H1 (cell line): ENCODE measurements at regions not wholly inside any gene's neighbourhood (a gene's known extent, or its start where the extent isn't known, plus 50 kb on each side); places are given as distances from the start of the nearest gene placed in this dataset.

Source experiments
- EP300 ChIP-seq, 2 experiments: IDR thresholded peaks; 1 replicate in 1 of 2; 2 replicates in 1 of 2; pipeline ENCODE4 v1.6.1; 2011 to 2012; ENCODE audit warnings: low read depth in 2 of 2, low read length in 2 of 2, mild to moderate bottlenecking in 2 of 2, borderline replicate concordance in 1 of 2, inconsistent platforms in 1 of 2, moderate library complexity in 1 of 2
- EZH2 ChIP-seq: fragments of 200-600 bp; sonication (generic); IDR thresholded peaks from 2 replicates; pipeline ENCODE4 v1.7.1; 2012; ENCODE audit warnings: low read depth, mild to moderate bottlenecking, moderate library complexity, low read length, inconsistent platforms; ENCODE audit not compliant: severe bottlenecking
- GTF2F1 ChIP-seq: IDR thresholded peaks from 2 replicates; pipeline ENCODE4 v1.6.1; 2012; ENCODE audit warnings: low read depth, low read length, improper control_type of control experiment, borderline replicate concordance
- NRF1 ChIP-seq: IDR thresholded peaks from 2 replicates; pipeline ENCODE4 v1.6.1; 2011; ENCODE audit warnings: mild to moderate bottlenecking, low read depth, low read length, improper control_type of control experiment
- USF2 ChIP-seq: IDR thresholded peaks from 2 replicates; pipeline ENCODE4 v1.6.1; 2011; ENCODE audit warnings: low read length, improper control_type of control experiment

GRCh38 chr6:113447088-113447831, 409.9 kb upstream of the MARCKS start (continued):
- TF ChIP-seq USF2 (no peak), GTF2F1 (no peak), EZH2 (no peak), EP300 (IDR thresholded peaks at IDR 0.05; ENCODE audit: borderline replicate concordance in 1 of 2, low read depth in 2 of 2, low read length in 2 of 2) (no peak), NRF1 (no peak)
